ENCODE measurements at regions not wholly inside any gene's neighbourhood (a gene's known extent, or its start where the extent isn't known, plus 50 kb on each side); places are given as distances from the start of the nearest gene placed in this dataset.

DNA sequence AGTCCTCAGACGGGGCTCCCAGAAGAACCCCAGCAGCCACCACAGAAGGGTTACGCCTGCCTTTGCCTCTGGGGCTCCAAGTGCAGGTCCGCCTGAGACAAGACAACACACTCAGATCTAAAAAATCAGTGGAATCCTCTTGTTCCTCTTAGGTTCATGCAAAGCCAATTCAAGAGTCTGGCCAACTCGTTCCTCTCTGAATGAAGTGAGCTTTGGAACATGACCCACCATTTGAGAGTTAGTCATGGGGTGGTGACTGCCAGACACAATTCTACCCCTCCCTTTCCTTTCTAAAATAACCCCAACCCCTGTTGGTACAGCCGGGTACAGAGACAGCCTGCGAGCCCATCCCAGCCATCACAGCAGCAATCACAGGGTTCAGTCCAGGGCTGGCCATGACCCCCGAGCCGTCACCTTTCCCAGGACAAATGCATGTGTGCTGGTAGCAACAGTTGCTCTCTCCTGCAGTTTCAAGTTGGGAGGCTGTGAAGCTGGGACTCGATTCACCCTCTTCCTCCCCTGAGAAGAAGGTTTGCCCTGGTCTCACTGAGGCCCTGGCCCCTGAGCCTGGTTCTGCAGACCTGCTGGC lies 183.1 kb upstream of the SH3BP4 start:
- DNase-seq (ENCODE audit: low spot score): no peak

DNA sequence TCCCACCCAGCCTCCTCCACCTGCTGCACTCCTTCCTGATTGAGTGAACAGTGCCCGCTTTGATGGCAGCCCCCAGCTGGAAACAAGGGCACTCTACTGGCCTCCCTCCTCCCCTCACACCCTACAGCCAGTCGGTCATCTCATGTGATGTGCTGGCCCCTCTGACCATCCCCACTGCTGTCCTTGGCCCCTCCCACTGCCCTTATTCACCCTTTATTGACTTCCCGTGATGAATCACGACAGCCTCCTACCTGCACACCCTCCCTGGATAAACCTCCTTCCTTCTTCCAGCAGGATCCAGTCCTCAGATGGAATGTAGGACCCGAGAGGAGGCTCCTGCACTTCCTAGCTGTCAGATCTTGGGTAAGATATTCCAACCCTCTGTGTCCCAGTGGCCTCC lies 186.5 kb upstream of the SH3BP4 start:
- DNase-seq (ENCODE audit: low spot score): no peak

DNA sequence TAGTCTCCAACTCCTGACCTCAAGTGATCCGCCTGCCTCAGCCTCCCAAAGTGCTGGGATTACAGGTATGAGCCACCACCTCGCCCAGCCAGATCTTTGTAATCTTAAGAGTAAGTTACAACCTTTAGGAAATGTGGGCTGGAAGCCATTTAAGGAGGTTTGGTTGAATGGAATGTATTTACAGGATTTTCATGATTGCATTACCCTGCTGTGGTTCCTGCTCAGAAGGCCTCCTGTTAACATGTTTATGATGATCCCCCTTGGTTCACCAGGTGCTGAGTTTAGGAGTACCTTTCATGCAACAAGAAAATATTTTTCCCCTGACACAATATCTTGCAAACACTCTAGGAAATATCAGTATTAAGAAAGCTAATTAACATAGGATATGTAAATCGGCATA lies 187.4 kb upstream of the SH3BP4 start:
- no peak for DNase-seq (ENCODE audit: low spot score)

DNA sequence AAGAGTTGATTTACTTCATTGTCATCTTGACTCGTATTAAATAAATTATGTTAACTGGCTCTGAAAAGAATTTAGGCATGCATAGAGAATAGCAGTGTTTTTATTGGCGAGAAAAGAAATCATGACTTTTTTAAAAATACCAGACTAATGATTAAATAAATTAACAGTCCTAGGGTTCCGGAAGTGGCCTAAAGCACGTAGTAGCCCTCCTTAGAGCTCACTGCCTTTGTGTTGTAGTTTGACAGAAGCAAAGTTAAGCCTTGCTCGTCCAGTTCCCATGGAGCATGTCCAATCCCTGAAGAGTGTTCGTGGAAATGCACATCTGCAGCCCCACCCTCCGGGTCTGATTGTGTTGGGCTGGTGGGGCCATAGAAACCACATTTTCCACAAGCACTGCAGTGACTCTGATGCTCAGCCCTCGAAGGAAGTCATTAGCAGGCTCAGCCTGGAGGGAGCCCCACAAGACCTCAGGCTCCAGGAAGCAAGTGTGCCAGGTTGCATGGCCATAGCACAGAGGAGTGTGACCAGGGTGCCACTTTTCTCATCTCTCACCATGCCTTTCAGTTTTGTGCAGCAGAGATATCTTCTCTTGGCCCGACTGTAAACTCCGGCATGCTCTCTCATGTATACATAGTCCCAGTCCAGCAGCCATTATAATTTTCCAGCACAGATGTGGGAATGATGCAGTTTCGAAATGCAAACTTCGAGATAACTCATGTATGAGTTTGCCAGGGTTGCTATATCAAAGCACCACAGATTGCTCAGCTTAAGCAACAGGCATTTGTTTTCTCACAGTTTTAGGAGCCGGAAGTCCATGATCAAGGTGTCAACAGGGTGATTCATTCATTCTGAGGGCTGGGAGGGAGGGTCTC lies 188.6 kb upstream of the SH3BP4 start:
- no peak for DNase-seq (ENCODE audit: low spot score)

DNA sequence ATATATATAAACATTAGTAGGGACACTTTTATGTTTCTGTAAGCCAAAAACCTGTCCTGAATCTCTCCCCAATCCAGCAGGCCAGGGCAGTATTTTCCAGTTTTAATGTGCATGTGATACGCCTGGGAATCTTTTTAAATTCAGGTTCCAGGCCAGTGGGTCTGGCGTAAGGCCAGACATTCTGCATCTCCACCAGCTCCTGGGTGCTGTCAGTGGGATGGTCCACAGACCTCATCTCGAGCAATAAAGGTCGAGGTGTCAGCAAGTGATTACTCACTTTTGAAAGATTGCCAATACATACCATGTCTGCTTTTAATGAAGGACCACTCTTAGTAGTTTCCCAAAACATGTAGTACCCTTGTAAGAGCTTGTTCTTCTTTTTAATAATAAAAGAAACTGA lies 189.9 kb upstream of the SH3BP4 start:
- DNase-seq (ENCODE audit: low spot score): no peak

DNA sequence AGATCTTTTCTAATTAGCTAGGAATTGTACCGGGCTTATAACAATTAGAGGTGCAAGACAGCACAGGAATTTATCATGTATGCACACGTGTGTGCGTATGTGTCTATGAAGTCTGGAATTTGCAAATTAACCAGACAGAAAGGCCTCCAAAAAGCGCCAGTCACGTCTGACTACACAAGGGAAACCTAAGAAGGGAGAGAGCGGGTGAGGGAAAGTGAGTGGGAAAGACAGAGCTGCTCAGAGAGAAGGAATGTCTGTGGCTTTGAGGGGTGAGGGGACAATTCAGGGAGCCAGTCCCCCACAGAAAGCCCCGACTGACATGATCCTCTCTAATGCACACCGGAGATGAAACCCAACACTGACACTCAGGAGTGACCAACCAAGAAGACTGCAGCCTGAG lies 197.7 kb upstream of the SH3BP4 start:
- DNase-seq (ENCODE audit: low spot score): no peak

DNA sequence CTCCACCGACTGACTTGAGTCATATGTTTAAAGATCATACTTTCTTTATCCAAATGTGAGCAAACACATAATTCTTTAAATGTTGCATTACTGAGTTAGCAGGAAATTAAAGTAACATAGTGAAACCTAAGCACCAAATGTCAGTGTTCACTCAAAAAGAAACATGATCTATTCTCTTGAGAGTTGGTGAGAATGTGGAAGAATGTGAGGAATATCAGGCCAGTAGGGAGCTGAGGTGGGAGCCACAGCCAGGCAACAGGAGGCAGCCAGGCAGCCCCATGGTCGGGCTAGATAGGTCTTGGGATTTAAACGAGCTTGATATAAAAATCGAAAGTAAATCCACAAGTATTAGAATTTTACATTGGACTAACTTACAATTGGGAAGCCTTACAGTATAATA lies 198.1 kb upstream of the SH3BP4 start:
- DNase-seq (ENCODE audit: low spot score): no peak

DNA sequence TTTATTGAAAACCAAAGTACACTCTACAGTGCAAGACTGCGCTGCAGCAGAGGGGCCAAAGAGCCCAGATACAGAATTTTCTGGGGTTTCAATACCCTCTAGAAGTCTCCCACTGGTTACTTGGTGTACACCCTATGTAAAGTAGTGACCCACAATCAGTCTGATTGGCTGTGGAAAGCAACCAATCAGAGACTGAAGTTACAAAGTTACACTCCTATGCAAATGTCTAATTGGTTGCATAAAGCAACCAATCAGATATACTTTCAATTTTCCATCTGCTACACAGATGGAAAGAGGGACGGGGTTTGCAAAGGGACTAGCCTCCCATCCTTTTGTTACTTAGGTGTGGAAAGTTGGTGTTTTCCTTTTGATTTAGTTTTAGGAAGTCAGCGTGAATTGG lies 198.9 kb upstream of the SH3BP4 start:
- DNase-seq (ENCODE audit: low spot score): no peak

DNA sequence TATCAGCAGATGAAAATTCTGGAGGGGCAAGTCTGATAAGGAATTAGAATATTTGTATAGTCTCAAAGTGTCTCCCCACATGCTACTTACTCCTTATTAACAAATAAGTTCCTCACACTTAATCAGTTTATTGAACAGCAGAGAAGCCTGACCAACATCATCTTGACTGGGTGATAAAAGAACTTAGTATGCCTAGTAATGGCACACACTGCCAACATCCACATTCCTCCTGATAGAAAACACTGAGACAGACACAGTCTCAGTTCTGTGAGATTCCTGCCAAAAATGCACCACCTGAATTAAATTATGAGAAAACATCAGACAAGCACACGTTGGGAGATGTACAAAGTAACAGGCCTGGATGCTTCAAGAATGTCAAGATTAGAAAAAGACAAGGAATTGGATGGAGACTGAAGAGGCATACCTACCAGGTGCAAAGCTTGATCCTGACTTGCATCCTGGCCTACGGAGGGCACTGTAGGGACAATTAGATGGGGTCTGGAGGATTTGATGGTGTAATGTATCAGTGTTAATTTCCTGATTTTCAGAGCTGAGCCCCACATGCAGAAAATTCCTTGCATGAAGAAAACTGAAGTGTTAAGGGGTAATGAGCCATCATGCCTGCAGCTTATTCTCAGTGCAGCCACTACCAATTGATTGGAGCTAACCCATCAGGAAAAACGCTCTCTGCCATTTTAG lies 200.4 kb upstream of the SH3BP4 start:
- DNase-seq (ENCODE audit: low spot score): peak; percentile 14

DNA sequence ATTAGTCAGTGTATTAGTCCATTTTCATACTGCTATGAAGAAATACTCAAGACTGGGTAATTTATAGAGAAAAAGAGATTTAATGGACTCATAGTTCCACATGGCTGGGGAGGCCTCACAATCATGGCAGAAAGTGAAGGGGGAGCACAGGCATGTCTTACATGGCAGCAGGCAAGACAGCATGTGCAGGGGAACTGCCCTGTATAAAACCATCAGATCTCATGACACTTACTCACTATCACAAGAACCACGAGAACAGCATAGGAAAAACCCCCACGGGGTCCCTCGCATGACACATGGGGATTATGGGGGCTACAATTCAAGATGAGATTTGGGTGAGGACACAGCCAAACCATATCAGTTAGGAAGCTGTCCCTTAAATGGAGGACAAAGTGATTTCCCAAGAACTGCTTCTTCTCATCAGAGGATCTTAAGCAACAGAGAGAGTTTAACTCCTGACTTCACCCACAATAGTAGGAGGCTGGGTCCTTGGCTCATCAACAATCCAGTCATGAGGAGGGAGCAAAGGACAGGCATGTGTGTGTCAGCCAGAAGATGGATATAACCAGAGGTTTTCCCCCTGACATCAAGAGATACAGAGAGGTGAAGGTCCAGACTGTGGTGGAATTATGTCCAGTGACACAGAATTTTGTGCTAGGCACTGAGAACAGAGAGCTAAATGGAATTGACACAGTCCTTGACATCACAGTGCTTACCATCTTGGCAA lies 203.8 kb upstream of the SH3BP4 start:
- no peak for DNase-seq (ENCODE audit: low spot score)

DNA sequence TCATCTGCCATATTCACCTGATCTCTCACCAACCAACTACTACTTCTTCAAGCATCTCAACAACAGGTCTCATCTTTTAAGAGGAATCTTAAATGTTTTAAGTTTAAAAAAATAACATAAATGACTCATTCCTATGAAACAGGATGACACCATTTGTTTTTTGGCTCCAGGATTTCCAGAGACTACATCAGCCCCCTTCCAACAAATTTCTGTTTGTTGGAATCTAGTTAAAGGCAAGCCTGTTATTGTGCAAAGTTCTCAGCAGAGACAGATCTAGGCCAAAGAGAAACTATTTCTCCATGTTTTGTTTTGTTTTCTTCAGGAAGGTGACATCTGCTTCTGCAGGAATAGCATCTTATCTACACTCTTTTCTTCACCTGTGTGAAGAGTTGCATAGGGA lies 204.8 kb upstream of the SH3BP4 start:
- DNase-seq (ENCODE audit: low spot score): no peak

DNA sequence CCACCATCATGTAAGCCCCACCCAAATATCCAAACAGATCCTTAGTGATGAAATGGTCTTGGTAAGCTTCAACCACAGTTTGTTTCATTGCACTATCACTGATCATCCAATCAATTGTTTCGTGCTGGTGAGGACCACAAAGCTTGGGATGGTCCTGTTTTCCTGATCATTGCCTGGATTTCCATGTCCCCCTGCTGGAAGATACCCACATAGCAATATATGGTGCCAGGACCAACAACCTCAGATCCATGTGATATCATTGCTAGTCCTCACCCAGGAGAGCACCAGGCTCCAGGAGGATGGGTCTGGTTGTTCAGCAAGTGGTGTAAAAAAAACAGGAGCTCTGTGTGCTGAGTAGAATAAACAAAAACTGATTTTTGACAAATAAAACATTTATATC lies 206.5 kb upstream of the SH3BP4 start:
- DNase-seq (ENCODE audit: low spot score): peak; percentile 10

DNA sequence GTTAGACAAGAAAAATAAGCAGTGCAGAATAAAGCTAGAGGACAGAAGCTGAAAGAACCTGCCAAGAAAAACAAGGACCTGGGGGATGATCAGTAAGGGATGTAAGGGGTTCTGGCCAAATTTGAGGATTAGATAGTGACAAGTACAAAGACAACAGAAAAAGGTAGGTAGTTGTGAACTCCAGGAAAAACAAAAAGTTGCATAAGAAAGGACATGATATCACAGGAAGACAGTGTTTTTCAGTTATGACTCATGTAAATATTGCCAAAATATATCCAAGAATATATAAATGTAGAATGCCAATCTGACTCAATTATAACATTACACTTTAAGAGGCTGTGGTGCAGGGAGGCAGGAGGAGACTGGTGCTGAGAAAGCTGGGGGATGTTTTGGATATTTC lies 209.8 kb upstream of the SH3BP4 start:
- DNase-seq (ENCODE audit: low spot score): no peak

DNA sequence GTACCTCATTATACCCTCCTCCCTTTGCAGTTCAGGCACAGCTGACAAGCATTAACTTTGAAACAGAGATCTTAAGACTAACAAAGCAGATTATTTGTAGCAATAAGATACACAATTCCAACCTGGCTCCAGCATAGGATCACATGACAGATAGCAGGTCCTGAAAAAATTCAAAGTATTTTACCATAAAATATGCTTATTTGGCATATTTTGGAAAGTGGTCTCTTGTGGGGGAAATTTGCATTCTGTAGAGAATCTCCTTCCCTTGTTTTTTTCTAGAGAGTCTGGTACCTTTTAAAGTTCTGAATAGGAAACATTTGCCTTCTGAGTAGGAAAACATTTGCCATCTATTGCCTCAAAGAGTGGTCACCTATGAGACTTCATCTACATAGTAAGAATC lies 212.8 kb upstream of the SH3BP4 start:
- no peak for DNase-seq (ENCODE audit: low spot score)

DNA sequence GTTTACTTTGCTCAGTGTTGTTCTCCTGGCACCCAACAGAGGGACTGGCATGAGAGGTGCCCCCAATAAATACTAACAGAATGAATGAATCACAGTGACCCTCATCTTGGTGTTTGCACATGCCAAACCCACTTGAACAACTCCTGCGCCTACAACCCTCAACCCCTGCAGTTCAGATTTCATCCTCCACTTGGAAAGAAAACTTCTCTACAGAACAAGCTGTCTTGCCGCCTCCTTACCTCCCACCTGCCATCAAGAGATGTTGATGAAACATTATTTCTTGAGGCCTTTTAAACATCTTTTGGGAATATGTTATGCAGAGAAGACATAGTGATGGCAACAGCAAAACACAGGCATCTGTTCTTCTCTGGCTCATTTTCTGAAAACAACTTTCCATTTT lies 216.0 kb upstream of the SH3BP4 start:
- DNase-seq (ENCODE audit: low spot score): no peak

DNA sequence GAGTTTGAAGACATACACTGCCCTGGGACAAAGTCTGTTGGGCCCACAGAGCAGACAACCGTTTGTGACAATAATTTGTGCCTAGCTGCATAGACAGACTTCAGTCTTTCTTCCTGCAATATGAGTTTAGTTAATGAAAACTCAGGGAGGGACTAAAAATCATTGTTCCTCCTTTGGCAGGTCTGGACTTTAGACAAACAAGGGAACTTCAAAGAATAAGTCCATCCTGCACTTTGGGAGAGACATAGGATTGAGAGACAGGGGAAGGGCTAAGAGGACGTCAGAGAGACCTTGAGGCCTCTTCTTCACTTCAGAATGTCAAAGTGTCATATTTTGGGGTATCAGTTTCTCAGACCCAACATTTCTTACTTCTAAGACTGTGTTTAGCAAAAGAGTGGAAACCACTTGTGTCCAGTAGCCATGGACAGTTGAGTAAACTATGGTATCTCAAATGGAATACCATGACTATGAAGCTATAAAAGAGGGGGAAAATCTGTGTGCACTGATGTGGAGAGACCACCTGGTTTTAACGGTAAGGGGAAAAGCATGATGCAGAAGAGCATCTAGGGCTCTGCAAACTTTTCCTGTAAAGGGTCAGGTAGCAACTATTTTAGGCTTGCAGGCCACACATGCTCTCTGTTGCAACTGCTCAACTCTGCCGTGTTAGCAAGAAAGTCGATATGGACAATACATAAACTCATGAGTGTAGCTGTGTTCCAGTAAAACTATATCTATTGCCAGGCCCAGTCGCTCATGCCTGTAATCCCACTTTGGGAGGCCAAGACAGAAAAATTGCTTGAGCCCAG lies 217.8 kb upstream of the SH3BP4 start:
- DNase-seq (ENCODE audit: low spot score): no peak

DNA sequence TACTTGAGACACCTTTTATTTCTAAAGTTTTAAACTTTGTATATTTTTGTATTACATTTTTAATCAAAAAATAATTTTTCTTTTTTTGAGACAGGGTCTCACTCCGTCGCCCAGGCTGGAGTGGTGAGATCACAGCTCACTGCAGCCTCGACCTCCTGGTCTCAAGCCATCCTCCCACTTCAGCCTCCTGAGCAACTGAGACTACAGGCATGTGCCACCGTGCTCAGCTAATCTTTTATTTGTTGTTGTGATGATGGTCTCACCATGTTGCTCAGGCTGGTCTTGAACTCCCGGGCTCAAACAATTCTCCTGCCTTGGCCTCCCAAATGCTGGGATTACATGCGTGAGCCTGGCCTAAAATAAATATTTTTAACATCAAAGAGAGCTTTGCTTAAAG lies 218.7 kb upstream of the SH3BP4 start:
- DNase-seq (ENCODE audit: low spot score): no peak

DNA sequence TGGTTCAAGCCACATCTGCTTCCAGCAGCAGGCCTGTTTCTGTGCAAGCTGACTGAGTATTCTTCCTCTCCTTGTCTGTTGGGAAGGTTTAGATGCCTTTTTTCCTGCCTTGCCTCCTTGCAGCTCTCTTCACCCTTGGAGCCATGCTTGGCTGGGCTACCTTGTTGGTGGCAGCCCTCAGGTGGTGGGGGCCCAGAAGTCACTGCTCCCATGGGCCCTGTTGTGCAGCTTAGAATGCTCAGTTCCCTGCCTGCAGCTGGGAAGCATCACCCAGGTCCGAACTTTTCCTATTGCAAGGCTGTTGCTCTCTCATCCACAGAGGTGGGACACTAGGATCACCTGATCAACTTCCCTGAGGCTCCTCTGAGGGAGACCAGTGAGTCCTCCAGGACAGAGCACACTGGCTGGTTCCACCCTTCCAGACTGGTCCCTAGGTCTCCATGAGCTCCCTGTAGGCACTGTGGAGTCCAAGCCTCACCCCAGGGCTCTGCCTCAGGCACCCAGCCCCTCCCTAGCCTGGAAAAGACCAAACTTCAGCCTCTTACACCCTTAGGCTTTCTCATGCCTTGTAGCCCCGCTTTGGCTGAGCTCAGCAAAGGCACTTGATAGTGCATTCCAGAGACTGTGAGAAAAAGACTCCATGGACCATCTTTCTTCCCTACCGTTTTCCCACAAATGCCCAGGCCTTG lies 219.3 kb upstream of the SH3BP4 start:
- DNase-seq (ENCODE audit: low spot score): no peak

DNA sequence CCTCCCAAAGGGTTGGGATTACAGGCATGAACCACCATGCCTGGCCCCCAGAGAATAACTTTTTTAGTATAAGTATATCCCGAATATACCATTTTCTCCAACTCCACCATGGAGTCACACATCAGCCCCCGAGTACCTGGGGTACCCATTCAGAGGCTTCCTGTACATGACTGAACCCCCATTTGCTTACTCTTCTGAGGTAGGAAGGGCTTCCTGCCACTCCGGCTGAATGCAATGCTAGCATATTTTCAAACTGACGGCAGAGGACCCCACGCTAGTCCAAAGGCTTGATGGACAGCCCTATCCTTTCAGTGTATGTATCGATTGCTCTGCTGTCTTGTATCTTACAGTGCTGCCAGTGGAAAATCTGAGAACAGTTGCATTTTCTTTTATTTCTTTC lies 220.6 kb upstream of the SH3BP4 start:
- DNase-seq (ENCODE audit: low spot score): no peak

DNA sequence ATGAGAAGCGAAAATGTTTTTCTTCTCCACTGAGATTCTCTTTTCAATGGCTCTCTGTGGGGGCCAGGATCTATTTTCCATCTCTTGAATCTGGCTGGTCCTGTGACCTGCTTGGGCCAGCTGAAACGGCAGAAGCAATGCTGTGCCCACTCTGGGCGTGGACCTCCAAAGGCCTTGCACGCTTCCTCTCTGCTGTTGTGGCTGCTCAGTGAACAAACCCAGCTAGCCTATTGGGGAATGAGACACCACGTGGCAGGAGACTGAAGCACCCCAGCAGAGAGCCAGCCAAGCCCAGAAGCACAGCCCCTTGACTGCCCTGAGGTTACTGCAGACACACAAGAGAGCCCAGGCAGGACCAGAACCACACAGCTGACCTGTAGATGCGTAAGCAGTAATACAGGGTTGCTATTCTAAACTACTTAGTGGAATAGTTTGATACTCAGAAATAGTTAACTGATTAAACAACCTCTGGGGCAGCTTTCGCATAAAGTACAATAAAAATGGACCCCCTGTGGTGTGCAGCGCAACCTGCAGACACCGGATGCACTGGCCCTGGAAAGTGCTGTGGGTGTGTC lies 221.7 kb upstream of the SH3BP4 start:
- no peak for DNase-seq (ENCODE audit: low spot score)

All from HT-29 (cell line).